ENCODE measurements at regions not wholly inside any gene's neighbourhood (a gene's known extent, or its start where the extent isn't known, plus 50 kb on each side); places are given as distances from the start of the nearest gene placed in this dataset.

- TF ChIP-seq CEBPG (CRISPR knock-in tag; IDR thresholded peaks at IDR 0.05) (no peak), NR0B2 (CRISPR knock-in tag; IDR thresholded peaks at IDR 0.05) (no peak), CENPT (CRISPR knock-in tag; IDR thresholded peaks at IDR 0.05; ENCODE audit: low read depth) (no peak)
These were observed 174.8 kb downstream of the POLR2M start (continued) for GRCh38 chr15:57881361-57881760.

- no peaks in the 10 kb centered on the region for H4K20me1 ChIP-seq (ENCODE audit: insufficient read depth, low read length)
- peaks cover 0 to 12% of the 10 kb centered on the region in 2 experiments for H3K27me3 ChIP-seq (ENCODE audit: control insufficient read depth in 1 of 2, insufficient read depth in 2 of 2, low read length in 2 of 2)
- no peak overlapping the region for H3K4me2 ChIP-seq (ENCODE audit: low read depth, low read length)
- DNase-seq (ENCODE audit: low spot score) (no peak), ATAC-seq (no peak), FAIRE-seq (no peak)
- in situ Hi-C loops (cut with HindIII; ENCODE audit: extremely low pct_ligation_motif_present, low pct_unique_long_range_greater_than_20kb): no loop called here
- BruUV-seq (replicated peaks): no TSS peak
- no peaks in the 10 kb centered on the region for H3K9me3 ChIP-seq (ENCODE audit: low read length)
- H3K9ac ChIP-seq (ENCODE audit: insufficient read depth, low read depth, low read length): no peak overlapping the region
- H3K4me3 ChIP-seq (replicated peaks in 1 of 3; ENCODE audit: insufficient read depth in 1 of 3, low read depth in 2 of 3, low read length in 3 of 3): no peak overlapping the region
- H3K36me3 ChIP-seq (replicated peaks in 1 of 2; ENCODE audit: control insufficient read depth in 1 of 2, insufficient read depth in 2 of 2, low read length in 2 of 2): no peaks in the 10 kb centered on the region
- ChIA-PET POLR2A (no interaction called here), CTCF (ENCODE audit: low intra/inter-chr PET ratio, low total read pairs) (no interaction called here)
- no peak overlapping the region for H3K27ac ChIP-seq (ENCODE audit: extremely low read length, insufficient read depth, low read length)
- intact Hi-C loops (cut with micrococcal nuclease; ENCODE audit: unreplicated experiment): no loop called here
- WGBS (ENCODE audit: low lambda C conversion rate): 20% methylated on average over 3 of the region's 3 CpGs
- TF ChIP-seq ZNF121 (CRISPR knock-in tag; IDR thresholded peaks at IDR 0.05): no peak
- no peak for TF ChIP-seq ZNF33A (CRISPR knock-in tag; IDR thresholded peaks at IDR 0.05; ENCODE audit: borderline replicate concordance)
- TF ChIP-seq TIGD3 (CRISPR knock-in tag; IDR thresholded peaks at IDR 0.05; ENCODE audit: borderline replicate concordance): no peak
- TF ChIP-seq POLR2AphosphoS5 (IDR thresholded peaks at IDR 0.05; ENCODE audit: low read depth, low read length): no peak
- TF ChIP-seq KDM3A (CRISPR knock-in tag; IDR thresholded peaks at IDR 0.05; ENCODE audit: low read depth): no peak
- TF ChIP-seq BORCS8-MEF2B (CRISPR knock-in tag; IDR thresholded peaks at IDR 0.05): no peak
- no peak for TF ChIP-seq JARID2 (CRISPR knock-in tag; IDR thresholded peaks at IDR 0.05; ENCODE audit: insufficient replicate concordance)
- TF ChIP-seq ZSCAN29 (CRISPR knock-in tag; conservative IDR thresholded peaks at IDR 0.05): no peak
- no peak for TF ChIP-seq SYNCRIP (IDR thresholded peaks at IDR 0.05; ENCODE audit: insufficient read depth, low read depth, low read length)
- no peak for TF ChIP-seq MTF1 (CRISPR knock-in tag; IDR thresholded peaks at IDR 0.05)
- TF ChIP-seq U2AF2 (IDR thresholded peaks at IDR 0.05; ENCODE audit: low read depth, low read length): no peak
- TF ChIP-seq MTERF4 (CRISPR knock-in tag; IDR thresholded peaks at IDR 0.05): no peak
- no peak overlapping the region for H2AFZ ChIP-seq (ENCODE audit: low read length)
- H3K4me1 ChIP-seq (ENCODE audit: insufficient read depth, low read length): no peaks in the 10 kb centered on the region
- no peaks in the 10 kb centered on the region for H3K79me2 ChIP-seq (ENCODE audit: insufficient read depth, low read length)
These were observed 175.5 kb downstream of the POLR2M start for GRCh38 chr15:57881972-57882371.

Measured in HepG2 (cell line).